Ascending aorta (tissue), 2 donors: ENCODE measurements at regions not wholly inside any gene's neighbourhood (a gene's known extent, or its start where the extent isn't known, plus 50 kb on each side); places are given as distances from the start of the nearest gene placed in this dataset.

Source experiments
- DNase-seq, 2 donors: peaks; one replicate each; pipeline ENCODE4 v3.0.0-alpha.2; 2019; ENCODE audit warnings: low spot score in 2 of 2
- H3K27ac ChIP-seq, 2 donors: fragments of 200-600 bp; sonication (generic); one replicate each; pipeline ENCODE4 v1.5.1; 2016 to 2017; ENCODE audit warnings: mild to moderate bottlenecking in 1 of 2
- H3K27me3 ChIP-seq: fragments of 200-600 bp; sonication (generic); one replicate; pipeline ENCODE4 v1.5.1; 2017
- H3K36me3 ChIP-seq, 2 donors: fragments of 200-600 bp; sonication (generic); one replicate each; pipeline ENCODE4 v1.5.1; 2016
- H3K4me1 ChIP-seq, 2 donors: fragments of 200-600 bp; sonication (generic); one replicate each; pipeline ENCODE4 v1.5.1; 2016 to 2017; ENCODE audit warnings: mild to moderate bottlenecking in 1 of 2
- H3K4me3 ChIP-seq, 2 donors: fragments of 200-600 bp; sonication (generic); one replicate each; pipeline ENCODE4 v1.5.1; 2016 to 2017; ENCODE audit warnings: mild to moderate bottlenecking in 1 of 2
- H3K9me3 ChIP-seq, 2 donors: fragments of 200-600 bp; sonication (generic); one replicate each; pipeline ENCODE4 v1.5.1; 2016
- intact Hi-C: fragments of 100-400 bp; cut with DNase I; formaldehyde crosslinking; loops from one replicate; pipeline ENCODE4 v1.15.1; 2023
- TF ChIP-seq, protein P1 (sequence below), 3 experiments: fragments of 200-600 bp in 2 of 3; fragments of 450-650 bp in 1 of 3; sonication (generic) in 2 of 3; IDR thresholded peaks; one replicate each; pipeline ENCODE4 v1.5.1; 2016 to 2019; ENCODE audit warnings: antibody characterized with exemption in 3 of 3, mild to moderate bottlenecking in 1 of 3, moderate library complexity in 1 of 3

DNA sequence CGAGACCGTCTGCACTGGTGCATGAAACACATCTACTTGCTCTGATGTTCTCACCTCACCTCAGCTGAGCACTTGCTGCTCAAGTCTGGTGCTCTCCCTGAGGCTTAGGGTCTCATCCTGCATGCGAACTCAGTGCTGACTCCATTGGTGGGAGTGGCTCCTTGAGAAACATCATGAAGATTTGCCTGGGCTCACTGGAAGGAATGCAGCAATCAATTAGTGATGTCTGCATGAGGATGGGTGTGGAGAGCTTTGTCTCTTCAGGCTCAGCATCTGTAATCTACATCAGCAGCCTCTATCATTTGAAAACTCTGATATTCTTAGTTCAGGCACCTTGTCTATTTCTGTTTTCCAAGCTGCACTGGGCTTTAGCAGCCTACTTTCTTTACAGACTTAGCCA lies 204.4 kb downstream of the IRF8 start:
- intact Hi-C loops: no loop called here
- no peak for DNase-seq

DNA sequence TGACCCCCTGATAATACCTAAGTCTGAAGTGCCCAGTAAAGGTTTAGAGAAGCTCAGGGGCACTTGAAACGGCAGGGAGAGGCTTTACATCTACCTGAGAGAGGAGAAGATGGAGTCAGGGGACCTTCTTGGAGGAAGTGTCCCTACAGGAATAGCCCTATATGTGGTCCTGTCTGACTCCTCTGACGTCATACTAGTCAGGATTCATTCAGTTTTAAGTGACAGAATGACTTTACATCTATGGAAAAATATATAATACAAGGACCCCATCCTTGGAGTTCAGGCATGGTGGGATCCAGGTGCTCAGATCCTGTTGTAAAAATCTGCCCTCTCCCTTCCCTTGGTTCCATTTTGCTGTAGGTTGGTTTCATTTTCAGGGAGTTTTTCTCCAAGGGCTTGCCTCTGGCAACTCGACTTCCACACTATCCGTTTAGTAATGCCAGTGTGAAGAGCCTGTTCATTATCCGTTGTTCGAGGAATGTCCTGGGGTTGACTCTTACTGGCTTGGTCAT lies 205.6 kb downstream of the IRF8 start:
- intact Hi-C loops: no loop called here
- Histone ChIP-seq H3K27ac (no peak overlapping the region), H3K4me3 (no peak overlapping the region), H3K27me3 (no peaks in the 10 kb centered on the region), H3K9me3 (no peaks in the 10 kb centered on the region), H3K36me3 (no peaks in the 10 kb centered on the region), H3K4me1 (no peaks in the 10 kb centered on the region)
- TF ChIP-seq, protein P1, sequence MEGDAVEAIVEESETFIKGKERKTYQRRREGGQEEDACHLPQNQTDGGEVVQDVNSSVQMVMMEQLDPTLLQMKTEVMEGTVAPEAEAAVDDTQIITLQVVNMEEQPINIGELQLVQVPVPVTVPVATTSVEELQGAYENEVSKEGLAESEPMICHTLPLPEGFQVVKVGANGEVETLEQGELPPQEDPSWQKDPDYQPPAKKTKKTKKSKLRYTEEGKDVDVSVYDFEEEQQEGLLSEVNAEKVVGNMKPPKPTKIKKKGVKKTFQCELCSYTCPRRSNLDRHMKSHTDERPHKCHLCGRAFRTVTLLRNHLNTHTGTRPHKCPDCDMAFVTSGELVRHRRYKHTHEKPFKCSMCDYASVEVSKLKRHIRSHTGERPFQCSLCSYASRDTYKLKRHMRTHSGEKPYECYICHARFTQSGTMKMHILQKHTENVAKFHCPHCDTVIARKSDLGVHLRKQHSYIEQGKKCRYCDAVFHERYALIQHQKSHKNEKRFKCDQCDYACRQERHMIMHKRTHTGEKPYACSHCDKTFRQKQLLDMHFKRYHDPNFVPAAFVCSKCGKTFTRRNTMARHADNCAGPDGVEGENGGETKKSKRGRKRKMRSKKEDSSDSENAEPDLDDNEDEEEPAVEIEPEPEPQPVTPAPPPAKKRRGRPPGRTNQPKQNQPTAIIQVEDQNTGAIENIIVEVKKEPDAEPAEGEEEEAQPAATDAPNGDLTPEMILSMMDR (IDR thresholded peaks at IDR 0.05): no peak
- DNase-seq: no peak

More for the DNA sequence above, 204.4 kb downstream of the IRF8 start:
- no peaks in the 10 kb centered on the region for H3K36me3 ChIP-seq
- H3K27ac ChIP-seq: no peak overlapping the region
- TF ChIP-seq, protein P1 (IDR thresholded peaks at IDR 0.05): no peak
- H3K27me3 ChIP-seq: no peaks in the 10 kb centered on the region
- no peaks in the 10 kb centered on the region for H3K4me1 ChIP-seq
- no peak overlapping the region for H3K4me3 ChIP-seq
- H3K9me3 ChIP-seq: no peaks in the 10 kb centered on the region

DNA sequence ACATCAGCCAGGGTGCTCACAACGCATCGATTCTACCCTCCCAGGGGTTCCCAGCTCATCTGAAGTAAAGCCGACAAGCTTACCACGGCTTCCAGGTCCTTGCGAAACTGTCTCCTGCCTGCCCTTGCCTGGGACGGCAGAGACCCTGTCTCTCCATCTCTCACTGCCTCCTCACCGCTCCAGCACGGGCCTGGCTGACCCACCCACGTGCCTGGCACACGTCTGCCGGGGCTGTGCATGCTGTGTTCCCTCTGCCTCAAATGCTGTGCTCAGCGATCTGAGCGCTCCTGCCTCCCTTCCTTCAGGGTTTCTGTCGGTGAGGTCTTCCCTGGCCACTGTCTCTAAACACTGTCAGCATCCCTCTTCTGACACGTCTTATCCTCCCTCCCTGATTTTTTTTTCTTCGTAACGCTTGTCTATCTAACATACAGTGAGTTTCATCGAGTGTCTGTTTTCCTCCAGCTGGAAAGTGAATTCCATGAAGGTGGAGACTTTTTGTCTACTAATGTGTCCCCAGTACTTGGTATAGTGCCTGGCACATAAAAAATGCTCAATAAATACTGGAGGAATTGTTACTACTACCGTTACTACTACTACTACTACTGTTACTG lies 208.4 kb downstream of the IRF8 start:
- no peak for DNase-seq
- Histone ChIP-seq H3K27ac (no peak overlapping the region), H3K27me3 (no peaks in the 10 kb centered on the region), H3K36me3 (no peaks in the 10 kb centered on the region), H3K9me3 (no peaks in the 10 kb centered on the region), H3K4me1 (no peaks in the 10 kb centered on the region), H3K4me3 (no peak overlapping the region)
- TF ChIP-seq, protein P1 (IDR thresholded peaks at IDR 0.05): no peak
- intact Hi-C loops: no loop called here

DNA sequence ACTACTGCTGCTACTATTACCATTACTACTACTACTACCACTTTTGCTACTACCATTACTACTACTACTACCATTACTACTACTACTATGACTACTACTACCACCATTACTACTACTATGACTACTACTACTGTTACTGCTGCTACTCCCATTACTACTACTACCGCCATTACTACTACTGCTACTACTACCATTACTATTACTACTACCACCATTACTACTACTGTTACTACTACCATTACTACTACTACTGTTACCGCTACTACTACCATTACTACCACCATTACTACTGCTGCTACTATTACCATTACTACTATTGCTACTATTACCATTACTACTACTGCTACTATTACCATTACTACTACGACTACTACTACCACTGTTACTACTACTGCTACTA lies 209.1 kb downstream of the IRF8 start:
- Histone ChIP-seq H3K36me3 (no peaks in the 10 kb centered on the region), H3K27ac (no peak overlapping the region), H3K27me3 (no peaks in the 10 kb centered on the region), H3K4me3 (no peak overlapping the region), H3K4me1 (no peaks in the 10 kb centered on the region), H3K9me3 (no peaks in the 10 kb centered on the region)
- intact Hi-C loops: no loop called here
- TF ChIP-seq, protein P1 (IDR thresholded peaks at IDR 0.05): no peak
- DNase-seq: no peak

DNA sequence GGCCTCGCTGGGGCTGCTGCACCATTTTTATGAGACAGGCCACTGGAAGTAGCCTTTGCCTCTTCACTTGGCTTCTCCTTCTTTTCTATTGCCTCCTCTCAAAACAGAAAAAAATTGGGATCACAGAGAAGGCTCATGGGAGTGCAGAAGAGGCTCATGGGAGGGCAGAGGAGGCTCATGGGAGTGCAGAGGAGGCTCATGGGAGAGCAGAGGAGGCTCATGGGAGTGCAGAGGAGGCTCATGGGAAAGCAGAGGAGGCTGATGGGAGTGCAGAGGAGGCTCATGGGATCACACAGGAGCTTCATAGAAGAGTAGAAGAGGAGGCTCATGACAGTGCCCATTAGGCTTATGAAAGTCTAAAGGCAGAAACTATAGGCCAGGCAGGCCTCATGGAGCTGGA lies 211.2 kb downstream of the IRF8 start:
- intact Hi-C loops: no loop called here
- Histone ChIP-seq H3K36me3 (no peaks in the 10 kb centered on the region), H3K27me3 (no peaks in the 10 kb centered on the region), H3K4me1 (no peaks in the 10 kb centered on the region), H3K9me3 (no peaks in the 10 kb centered on the region), H3K27ac (no peak overlapping the region), H3K4me3 (no peak overlapping the region)
- DNase-seq: no peak
- TF ChIP-seq, protein P1 (IDR thresholded peaks at IDR 0.05): no peak

DNA sequence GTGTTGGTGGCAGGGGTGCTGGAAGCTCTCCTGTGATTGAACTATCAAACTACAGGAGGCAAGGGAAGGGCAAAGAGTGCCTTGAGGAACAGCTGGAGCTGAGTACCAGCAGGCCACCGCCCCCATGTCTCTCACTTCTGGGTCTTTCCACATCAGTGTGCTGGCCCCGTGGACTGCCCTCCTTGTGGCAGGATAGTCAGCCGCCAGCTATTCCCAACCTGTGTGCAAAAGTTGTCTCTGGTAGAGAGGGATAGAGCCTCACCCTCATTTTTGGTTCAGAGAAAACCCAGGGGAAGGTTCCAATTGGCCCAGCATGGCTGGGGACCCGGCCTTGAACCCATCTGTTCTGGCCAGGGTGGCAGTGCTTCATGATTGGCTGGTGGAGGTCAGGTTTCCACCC lies 211.8 kb downstream of the IRF8 start:
- Histone ChIP-seq H3K9me3 (no peaks in the 10 kb centered on the region), H3K36me3 (no peaks in the 10 kb centered on the region), H3K27me3 (no peaks in the 10 kb centered on the region), H3K4me3 (no peak overlapping the region), H3K4me1 (no peaks in the 10 kb centered on the region), H3K27ac (no peak overlapping the region)
- TF ChIP-seq, protein P1 (IDR thresholded peaks at IDR 0.05): no peak
- no peak for DNase-seq
- intact Hi-C loops: no loop called here
